ENCODE measurements at regions not wholly inside any gene's neighbourhood (a gene's known extent, or its start where the extent isn't known, plus 50 kb on each side); places are given as distances from the start of the nearest gene placed in this dataset.

GRCh38 chr10:123567984-123568739, 98.0 kb upstream of the GPR26 start:
- in situ Hi-C loops (cut with HindIII; ENCODE audit: low sequenced_read_pairs): no loop called here

DNA sequence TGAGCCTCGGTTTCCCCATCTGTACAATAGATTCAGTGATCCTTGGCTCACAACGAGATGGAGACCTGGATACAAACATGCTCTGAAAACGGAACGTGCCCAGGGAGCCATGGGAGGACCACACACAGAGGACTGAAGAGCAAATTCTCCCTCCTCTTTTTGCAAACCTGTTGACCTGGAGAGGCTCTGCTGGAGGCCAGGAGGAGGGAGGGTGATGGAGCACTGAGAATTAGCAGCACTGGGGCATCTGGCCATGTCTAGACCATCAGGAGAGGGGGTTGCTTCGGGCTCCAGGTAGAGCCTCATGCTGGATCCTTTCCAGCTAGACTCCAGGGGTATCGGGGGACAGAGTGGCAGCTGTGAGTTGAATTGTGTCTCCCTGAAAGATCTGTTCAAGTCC, 97.4 kb upstream of the GPR26 start:
- in situ Hi-C loops (cut with HindIII; ENCODE audit: low sequenced_read_pairs): no loop called here

DNA sequence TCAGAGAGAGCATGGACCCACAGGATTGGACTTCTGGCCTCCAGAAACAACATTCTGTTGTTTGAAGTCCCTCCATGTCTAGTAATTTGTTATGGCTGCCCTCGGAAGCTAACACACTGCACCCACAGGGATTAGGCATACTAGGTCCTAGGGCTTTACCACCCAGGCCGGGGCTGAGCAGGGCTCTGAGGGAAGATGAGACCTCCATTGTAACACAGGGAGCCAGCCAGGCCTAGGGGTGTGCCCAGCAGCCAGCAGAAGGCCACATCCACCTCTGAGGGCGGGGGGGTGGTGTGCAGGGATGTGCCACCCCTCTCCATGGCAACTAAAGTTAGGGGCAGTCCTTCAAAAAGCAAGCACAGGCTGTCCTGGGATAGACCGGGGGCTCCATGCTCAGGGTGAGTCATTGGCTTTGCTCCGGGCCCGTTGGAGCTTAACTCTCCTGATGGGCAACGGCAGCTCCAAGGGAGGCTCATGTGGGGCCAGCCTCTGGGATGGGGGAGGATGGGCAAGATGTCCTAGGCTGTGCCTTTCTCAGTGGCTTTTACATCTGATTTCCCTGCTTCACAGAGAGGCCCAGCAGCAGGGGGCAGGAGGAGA, 96.6 kb upstream of the GPR26 start:
- in situ Hi-C loops (cut with HindIII; ENCODE audit: low sequenced_read_pairs): no loop called here

- in situ Hi-C loops (cut with HindIII; ENCODE audit: low sequenced_read_pairs): no loop called here
Measured at GRCh38 chr10:123570051-123570897, 95.9 kb upstream of the GPR26 start.

- in situ Hi-C loops (cut with HindIII; ENCODE audit: low sequenced_read_pairs): no loop called here
Measured at GRCh38 chr10:123570898-123571515, 95.1 kb upstream of the GPR26 start.

DNA sequence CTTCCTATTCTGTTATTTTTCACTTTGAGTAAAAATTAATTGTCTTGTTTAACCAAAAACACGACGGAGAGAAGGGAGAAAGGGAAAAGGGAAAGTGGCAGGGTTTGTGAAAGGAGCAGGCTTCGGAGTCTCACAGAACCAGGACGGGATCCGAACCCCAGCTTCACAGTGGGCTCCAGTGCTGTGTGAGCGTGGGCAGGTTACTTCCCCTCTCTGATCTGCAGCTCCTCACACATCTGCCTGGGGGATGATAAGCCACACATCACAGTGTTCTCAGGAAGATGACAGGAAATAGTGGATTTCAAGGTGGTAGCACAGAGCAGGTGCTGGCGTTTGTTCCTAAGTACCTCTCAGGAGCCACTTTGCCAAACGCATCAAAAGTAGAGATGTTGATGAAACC, 94.2 kb upstream of the GPR26 start:
- in situ Hi-C loops (cut with HindIII; ENCODE audit: low sequenced_read_pairs): no loop called here

DNA sequence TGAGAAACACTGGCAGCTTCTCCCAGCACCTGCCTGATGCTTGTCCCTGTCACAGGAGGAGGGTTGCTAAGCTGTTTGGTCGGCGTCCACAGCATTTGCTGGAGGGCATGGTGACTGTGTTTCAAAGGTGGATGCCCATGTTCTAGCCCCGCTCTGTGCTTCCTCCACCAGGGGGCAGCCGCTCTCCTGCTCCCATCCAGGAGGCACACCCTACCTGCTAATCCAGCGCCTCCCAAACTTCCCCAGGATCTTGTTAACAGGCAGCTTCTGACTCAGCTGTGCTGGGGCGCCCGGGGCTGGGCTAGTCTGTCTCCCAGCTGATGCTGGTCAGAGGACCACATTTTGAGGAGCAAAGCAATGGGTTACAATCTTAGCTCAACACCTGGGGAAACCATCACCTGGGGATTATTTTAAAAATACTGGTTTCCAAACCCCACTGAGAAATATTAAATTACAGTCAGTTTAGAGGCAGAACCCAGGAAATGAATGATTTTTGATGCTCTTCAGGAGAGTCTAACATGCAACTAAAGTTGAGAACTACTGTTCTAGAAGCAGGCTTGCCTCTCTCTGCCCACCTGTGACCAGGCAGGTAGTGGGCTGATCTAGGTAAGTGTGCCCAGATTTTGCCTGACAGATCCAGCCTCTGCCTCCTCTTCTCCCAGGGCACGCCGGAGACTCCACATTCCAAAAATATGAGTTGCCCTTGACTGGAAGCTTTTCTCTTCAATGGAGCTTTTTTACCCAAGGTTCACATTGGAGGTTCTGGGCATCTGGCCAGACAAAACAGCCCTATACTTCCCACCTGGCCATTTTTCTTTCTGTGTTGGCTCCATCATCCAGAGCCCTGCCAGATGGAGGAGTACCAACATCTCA, 92.7 kb upstream of the GPR26 start:
- in situ Hi-C loops (cut with HindIII; ENCODE audit: low sequenced_read_pairs): no loop called here

DNA sequence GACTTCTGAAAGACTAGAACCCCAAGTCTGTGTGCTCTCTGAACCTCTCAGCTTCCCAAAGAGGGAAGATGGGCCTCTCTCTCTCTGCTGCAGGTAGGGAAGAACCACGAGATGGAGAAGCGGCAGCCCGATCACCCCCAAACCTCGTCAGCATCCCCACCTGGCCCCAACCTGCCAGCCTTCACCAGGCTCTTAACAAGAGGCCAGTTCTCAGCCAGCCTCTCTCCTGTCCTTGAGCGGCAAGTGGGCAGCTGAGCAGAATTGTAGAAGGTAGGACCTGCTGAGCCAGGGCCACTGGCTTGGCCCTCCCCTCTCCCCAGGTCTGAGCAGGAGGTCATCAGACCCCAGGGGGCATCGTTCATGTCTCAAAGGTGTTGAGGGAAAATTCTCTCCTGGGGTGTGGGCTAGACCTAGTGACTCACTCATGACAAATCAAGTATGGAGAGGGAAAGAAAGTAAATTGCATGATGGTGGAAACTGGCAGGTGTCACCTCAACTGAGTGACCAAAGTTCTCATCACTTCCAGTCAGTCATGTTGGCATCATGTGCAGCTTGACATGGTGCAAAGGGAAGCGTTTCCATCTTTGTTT, 92.0 kb upstream of the GPR26 start:
- in situ Hi-C loops (cut with HindIII; ENCODE audit: low sequenced_read_pairs): no loop called here

- in situ Hi-C loops (cut with HindIII; ENCODE audit: low sequenced_read_pairs): no loop called here
Measured at GRCh38 chr10:123575105-123575504, 91.0 kb upstream of the GPR26 start.

GRCh38 chr10:123576706-123577105, 89.4 kb upstream of the GPR26 start:
- in situ Hi-C loops (cut with HindIII; ENCODE audit: low sequenced_read_pairs): no loop called here

DNA sequence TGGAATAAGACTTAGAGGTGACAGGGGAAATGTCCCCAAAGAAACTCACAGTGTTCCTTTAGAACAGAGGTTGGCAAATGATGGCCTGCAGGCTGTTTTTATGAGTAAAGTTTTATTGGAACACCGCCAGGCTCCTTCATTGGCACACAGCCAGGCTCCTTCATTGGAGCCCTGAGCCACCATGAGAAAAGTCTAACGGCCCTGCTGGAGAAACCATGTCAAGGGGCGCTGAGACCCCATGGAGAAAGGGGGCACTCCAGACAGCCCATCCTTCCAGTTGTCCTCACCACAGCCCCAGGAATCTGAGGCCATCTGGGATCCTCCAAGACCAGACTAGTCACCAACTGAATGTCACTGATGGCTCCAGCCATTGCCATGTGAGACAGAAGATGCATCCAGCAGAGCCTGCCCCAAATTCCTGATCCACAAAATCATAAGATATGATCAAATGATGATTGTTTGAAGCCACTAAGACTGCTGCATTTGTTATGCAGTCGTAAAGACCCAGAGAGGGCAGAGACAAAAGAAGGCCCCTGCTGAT, 88.2 kb upstream of the GPR26 start:
- in situ Hi-C loops (cut with HindIII; ENCODE audit: low sequenced_read_pairs): no loop called here

- in situ Hi-C loops (cut with HindIII; ENCODE audit: low sequenced_read_pairs): no loop called here
Measured at GRCh38 chr10:123578721-123579120, 87.4 kb upstream of the GPR26 start.

DNA sequence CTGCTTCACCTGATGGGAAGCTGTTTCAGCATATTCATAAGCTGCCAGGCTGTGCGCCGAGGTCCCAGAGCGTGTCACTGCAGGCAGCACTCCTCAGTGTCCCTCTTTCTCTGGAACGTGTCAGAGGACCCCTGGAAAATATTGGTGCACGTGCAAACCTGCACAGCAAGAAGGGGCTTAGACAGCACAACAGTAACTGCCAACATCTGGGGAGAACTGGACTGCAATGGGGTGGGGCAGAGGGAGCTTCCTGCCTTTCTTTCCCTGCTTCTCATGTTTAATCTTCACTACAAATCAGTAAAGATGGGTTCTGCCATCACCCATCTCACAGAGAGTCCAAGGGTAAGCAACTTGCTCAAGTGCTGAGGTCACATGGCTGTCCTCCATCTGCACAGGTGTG, 86.5 kb upstream of the GPR26 start:
- in situ Hi-C loops (cut with HindIII; ENCODE audit: low sequenced_read_pairs): no loop called here

- in situ Hi-C loops (cut with HindIII; ENCODE audit: low sequenced_read_pairs): no loop called here
Measured at GRCh38 chr10:123580426-123580825, 85.7 kb upstream of the GPR26 start.

- in situ Hi-C loops (cut with HindIII; ENCODE audit: low sequenced_read_pairs): no loop called here
Measured at GRCh38 chr10:123581656-123582055, 84.5 kb upstream of the GPR26 start.

GRCh38 chr10:123582084-123582989, 83.8 kb upstream of the GPR26 start:
- in situ Hi-C loops (cut with HindIII; ENCODE audit: low sequenced_read_pairs): no loop called here

- in situ Hi-C loops (cut with HindIII; ENCODE audit: low sequenced_read_pairs): no loop called here
Measured at GRCh38 chr10:123583639-123584418, 82.3 kb upstream of the GPR26 start.

DNA sequence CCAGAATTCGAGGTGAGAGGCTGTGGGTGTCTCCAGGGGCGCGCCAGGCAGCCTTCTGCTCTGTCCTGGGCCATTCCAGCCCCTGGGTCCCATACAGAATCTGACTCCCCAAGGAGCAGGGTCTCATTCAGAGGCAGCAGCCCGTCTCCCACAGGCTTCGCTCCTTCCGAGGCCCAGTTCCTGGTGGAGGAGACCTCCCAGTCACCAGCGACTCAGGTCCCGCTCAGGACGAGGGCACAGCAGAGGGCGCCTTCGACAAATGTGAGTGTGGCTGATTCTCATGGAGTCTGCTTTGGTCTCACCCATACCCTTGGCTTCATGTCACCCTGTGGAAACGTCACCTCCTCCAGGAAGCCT, 81.8 kb upstream of the GPR26 start:
- in situ Hi-C loops (cut with HindIII; ENCODE audit: low sequenced_read_pairs): no loop called here

All from endothelial cell of hepatic sinusoid (primary cell).